Renal pelvis (tissue), 1 donor: ENCODE measurements at regions not wholly inside any gene's neighbourhood (a gene's known extent, or its start where the extent isn't known, plus 50 kb on each side); places are given as distances from the start of the nearest gene placed in this dataset.

Source experiments
- DNase-seq: peaks from one replicate; pipeline ENCODE4 v3.0.0-alpha.2; 2013

DNA sequence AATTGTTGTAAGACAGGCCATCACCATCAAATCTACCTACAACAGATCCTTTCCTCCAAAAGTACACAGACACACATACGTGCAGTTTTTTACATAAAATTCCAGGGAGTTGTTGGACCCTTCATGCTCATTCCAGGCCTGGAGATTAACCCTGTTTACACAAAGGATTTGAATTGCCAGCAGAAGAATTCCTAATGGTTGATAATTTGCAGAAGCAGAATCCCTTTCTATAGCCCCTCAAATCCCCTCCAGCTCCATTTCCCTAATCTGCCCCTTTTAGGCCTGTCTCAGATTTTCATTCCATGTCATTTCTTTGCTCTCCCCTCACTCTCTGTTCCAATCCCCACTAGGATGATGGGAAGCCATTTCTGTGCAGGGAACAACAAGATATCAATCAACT, 102.9 kb upstream of the TOX3 start:
- no peak for DNase-seq

DNA sequence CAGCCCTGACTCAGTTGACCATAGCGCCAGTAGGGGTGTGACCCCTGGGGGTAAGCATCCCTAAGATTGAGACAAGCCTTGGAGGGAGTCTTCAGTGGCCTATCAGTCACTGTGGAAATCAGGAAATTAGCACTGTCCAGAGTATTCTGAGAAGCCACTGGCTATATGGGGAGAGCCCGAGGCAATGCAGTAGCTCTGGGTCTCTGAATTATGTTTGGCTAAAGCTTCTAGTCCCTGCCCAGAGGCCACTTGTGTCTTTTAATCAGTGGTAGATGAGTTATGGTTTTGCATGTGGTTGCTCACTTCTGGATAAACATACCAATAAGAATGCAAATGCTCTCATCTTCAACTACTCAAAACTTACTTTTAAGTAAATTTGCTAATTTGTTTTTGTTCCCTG, 100.6 kb upstream of the TOX3 start:
- DNase-seq: no peak

DNA sequence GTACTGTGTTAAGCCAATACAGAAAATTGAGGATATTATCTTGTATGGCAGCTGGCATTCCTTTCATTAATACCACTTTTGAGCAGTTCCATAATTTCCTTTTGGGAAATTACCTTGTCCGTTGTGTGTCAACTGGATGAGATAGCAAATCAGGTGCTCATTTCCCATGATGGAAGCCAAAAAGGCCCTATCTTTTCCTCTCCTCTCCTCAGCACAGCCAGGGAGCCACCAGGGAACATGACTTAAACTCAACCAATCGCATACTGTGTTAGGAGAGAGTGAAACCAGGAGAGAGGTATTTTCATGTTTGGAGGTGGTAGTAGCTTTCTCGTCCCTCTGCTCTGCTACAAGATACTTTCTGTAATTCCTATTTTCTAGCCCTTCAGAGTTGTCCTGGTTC, 96.1 kb upstream of the TOX3 start:
- no peak for DNase-seq

DNA sequence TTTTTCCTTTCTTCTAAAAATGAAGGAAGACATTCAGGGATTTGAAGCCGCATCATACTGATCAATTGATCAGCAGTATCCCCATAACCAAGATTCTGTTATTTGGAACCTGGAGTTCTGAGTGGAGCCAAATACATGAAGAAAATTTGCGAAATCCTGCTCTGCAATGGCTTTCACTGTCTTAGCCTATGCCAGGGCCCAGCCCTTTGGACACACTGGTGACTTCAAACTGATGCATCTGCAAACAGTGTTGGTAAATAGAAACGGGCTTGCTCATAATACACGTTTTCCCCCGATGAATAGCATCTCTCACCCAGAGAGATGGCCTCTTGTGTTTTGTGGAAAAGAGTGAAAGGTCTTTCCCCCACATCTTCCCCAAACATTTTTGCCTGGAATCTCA, 87.6 kb upstream of the TOX3 start:
- DNase-seq: no peak

DNA sequence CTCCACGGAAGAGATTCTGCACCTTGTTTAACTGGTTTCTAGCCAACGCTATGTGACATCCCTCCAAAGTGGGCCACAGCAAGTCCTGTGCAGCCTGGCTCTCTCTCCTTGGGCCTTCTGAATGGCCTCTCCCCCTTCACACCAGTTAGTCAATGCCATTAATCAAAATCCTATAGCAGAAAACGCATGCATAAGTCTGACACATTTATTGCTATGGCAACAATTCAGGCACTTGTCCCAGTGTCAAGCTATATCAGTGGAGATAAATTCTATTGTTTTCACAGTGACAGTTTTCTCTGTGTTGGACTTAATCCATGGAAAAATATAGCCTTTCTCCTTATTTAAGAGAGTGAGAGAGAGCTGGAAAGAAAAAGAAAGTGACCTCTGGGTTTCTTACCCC, 87.2 kb upstream of the TOX3 start:
- peak; percentile 35 for DNase-seq

GRCh38 chr16:52633230-52633629, 86.3 kb upstream of the TOX3 start:
- no peak for DNase-seq

DNA sequence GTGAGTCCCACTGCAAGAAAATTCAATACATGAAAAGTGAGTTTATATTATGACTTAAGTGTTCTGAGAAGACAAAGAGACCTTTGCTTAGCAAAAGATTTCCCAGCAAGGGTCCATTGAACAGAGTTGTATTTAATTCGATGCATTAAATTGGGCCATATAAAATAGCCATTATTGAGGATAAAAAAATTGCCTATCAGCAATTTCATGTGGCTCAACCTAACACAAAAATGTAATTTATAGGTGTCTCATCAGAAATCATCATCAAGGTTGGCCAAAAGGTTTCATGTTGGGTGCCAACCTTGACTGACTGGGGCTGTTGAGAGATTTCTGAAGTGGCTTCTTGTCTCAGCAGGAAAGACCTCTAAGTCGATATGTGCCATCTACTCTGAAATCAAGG, 84.8 kb upstream of the TOX3 start:
- DNase-seq: no peak

- no peak for DNase-seq
These were observed 83.8 kb upstream of the TOX3 start for GRCh38 chr16:52630711-52631110.

DNA sequence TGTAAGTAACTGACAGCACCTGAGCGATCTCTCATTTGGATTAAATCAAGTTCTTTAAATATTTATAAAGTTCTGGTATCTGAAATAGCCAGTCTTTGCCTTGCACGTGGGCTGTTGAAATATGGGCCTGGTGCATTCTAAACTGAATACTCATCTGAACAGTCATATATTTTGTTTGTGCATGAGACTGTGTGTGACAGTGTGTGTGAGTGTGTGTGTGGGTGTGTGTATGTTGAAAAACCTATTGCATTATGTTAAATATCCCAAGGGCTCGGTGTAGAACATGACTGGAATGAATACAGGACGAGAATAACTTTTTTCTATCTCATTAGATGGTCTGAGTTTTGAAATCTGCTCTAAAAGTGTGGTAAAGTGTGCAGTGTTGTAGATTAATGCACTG, 82.4 kb upstream of the TOX3 start:
- no peak for DNase-seq

DNA sequence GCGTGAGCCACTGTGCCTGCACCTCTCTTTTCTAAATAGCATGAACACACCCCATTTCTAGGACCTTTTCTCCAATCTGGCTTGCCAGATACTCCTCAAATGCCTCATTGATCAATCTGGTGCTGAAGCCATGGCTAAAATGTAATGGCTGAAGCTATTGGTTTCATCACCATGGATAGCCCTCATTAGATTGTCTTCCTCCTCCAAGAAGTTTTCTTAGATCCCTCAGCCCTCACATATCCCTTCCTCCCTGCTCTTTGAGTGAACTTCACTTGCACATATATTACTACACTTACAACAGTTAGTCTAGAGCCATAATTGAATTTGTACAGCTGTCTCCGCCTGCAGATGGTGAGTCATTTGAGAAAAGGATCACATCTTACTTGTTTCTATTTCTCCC, 77.9 kb upstream of the TOX3 start:
- no peak for DNase-seq

DNA sequence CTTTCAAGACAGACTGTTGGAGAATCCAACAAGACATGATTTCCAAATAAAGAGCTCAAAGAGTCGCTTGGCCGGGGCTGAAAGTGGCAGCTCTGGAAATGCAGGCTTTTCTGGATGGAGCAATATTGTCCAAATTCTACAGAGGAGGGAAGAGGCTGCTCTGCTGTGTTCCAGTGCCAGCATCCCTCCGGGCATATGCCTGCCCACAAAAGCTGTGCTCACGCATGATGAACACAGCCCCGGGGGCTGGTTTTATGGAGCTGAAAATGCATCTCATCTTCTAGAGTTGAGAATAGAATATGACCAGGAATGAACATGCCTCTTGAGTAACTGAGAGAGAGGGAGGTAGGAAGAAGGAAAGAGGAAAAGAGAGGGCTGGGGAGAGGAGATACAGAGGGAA, 74.7 kb upstream of the TOX3 start:
- DNase-seq: no peak

DNA sequence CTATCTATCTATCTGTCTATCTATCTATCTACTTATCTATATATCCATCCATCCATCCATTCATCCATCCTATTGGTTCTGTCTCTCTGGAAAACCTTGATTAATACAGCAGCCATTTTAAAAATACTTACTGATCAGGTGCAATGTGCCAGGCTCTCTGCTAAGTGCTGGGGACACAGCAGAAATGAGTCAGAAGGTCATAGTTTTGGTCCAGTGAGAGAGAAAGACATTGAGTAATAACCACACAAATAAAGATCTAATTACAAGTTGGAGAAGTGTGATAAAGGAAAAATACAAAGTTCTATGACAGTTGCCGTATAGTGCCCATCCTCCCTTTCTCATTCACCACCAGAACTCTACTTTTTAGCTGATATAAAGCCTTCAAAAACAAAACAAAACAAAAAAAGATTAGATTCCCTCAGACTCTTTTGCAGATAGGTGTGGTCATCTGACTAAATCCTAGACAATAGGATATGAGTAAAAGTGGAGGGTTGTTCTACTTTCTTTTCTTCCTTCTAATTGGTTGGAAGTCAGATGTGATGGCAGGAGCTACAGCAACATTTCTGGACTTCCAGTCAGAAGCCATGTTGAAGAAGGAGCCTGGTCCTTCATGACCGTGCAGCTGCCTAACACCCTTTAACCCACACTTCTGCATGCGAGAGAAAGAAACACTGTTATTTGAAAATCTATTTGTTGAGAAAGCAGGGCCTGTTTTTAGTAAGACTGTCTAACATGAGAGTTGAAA, 72.0 kb upstream of the TOX3 start:
- DNase-seq: no peak

- DNase-seq: no peak
These were observed 70.6 kb upstream of the TOX3 start for GRCh38 chr16:52617591-52617990.

GRCh38 chr16:52613508-52613907, 66.6 kb upstream of the TOX3 start:
- DNase-seq: no peak

- peak; percentile 41 for DNase-seq
These were observed 65.1 kb upstream of the TOX3 start for GRCh38 chr16:52611817-52612673.

DNA sequence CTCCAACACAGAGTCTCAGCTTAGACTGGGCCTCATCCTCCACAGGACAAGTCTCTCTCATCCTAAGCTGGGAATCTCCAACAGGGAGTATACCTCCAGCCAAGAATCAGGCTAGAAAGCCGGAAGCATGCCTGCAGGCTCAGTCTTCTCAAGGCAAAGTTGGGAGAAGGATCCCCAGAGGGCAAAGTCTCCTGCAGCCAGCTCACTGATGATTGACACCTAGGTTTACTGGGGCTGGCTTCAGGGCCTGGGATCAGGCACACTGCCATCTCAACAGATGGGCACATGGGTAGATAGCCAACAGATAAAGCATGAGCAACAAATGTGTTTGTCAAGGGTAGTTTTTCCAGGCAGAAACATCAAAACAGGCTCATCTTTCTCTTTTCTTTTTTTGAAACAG, 56.1 kb upstream of the TOX3 start:
- DNase-seq: no peak

GRCh38 chr16:52597772-52598483, 51.0 kb upstream of the TOX3 start:
- DNase-seq: peak; percentile 23

GRCh38 chr16:52597073-52597771, 50.3 kb upstream of the TOX3 start:
- DNase-seq: no peak
